NCI-H2196 (cell line): ENCODE measurements at regions not wholly inside any gene's neighbourhood (a gene's known extent, or its start where the extent isn't known, plus 50 kb on each side); places are given as distances from the start of the nearest gene placed in this dataset.

Source experiments
- DNase-seq: peaks from one replicate; lab custom pipeline; 2025; ENCODE audit not compliant: unreplicated experiment; lab: John Stamatoyannopoulos, UW

DNA sequence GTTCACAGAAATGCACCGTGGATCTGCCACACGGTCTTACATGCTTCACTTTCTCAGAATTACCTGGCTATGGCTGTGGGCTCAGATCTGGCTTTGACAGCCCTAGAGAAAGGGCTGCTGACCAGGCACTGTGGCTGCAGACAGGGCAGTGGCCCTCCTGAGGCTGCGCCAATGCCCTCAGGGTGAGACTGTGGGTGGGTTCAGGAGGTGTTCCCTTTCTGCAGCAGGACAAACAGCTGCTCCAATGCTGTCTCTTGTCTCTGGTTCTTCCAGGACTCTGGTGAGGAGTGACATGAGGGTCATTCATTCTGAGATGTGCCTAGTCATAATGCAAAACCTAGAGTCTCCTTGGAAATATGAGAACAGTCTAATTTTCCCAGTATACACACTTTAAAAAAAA lies 90.5 kb upstream of the SMIM21 start:
- no peak for DNase-seq

DNA sequence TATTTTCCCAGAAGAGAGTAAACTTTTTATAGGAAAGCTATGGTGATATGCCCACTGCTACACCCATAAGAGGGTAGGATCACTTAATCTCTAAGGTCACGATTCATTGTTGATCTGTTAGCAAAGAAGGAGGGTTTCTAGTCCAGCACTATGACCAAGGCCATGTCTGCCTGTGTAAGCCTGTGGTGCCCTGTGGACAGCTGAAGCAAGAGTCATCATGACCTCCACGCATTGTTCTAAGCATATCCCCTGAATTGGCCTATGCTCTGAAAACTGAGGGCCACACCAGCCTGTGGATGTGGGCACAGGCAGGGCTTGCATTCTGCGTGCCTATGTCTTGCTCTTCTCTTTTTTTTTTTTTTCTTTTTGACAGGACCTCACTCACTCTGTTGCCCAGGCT lies 89.8 kb upstream of the SMIM21 start:
- DNase-seq: no peak

DNA sequence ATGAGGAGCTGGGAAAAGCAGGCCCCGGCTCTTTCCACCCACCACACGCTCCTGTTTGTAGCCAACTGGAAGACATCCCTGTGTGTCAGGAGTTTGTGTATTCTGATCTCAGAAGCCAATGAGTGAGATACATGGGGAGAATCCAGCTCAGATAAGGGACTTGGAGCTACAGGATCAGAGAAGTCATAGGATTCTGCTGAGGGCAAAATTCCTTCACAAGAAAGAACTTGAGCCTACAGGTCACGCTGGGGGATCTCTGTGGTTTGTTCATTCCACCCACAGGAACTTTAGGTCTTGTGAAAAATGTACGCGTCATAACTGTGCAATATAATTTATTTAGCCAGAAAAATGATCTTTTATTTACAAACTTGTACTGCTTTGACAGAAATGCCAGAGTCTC lies 80.1 kb upstream of the SMIM21 start:
- DNase-seq: no peak

DNA sequence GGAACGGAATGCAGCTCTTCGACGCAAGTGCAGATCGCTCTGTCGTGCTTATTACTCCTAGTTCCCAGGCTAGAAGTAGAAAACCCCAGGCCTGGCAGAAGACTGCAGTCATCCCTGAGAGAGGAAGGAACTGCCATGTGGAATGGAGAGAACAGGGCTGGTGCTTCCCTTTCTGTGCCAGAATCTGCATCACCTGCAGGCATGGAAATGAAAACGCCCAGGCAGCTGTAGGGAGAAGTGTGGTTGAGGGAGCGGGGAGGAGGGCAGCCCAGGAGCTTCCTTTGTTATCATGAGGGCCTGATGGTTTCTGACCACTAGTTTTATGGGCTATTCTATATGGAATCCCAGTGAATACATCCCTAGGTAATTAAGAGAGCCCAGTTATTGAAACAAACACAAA lies 79.4 kb upstream of the SMIM21 start:
- no peak for DNase-seq

DNA sequence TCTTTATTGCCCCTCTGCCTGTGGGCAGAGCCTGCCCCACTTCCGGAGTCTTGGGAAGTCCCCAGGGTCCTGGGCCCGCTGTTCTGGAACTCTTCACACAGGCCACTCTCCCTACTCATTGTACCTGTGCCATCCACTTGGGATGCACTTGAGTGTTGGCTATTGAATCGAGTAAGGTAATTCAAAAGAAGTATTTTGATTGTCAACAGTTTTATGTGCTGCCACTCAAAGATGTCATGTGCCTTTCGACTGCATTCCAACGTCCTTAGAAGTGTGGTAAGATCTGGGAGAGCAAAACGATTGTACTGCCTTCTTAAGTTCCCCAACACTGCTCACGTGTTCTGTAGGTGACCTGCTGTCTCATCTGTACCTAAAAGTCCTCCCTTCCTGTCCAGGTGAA lies 77.0 kb upstream of the SMIM21 start:
- DNase-seq: no peak

DNA sequence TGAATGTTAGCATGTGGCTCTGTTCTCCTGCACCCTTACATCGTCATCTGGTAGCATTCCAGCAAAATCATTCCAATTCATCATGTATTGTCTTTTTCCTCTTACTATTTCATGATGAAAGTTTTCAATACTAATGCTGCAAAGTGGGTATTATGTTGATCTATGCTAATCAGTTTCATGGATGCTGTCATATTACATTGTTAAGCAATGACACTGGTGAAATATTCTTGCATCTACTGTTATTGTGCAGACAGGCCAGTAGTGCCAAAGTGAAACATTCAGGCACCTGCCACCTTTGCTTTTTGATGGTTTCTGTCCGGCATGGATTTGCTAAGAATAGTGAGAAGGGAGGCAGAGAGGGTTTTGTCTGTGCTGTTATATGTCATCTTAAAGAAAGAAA lies 76.1 kb upstream of the SMIM21 start:
- no peak for DNase-seq

DNA sequence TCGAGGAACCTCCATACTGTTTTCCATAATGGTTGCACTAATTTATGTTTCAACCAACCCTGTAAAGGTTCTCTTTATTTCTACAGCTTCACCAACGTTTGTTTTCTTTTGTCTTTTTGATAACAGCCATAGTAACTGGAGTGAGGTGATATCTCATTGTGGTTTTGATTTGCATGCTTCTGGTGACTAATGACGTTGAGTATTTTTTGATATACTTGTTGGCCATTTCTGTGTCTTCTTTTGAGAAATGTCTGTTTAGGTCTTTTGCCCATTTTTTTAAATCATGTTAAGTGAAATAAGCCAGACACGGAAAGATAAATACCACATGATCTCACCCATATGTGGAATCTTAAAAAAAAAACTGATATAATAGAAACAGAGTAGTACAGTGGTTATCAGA lies 74.8 kb upstream of the SMIM21 start:
- DNase-seq: no peak

DNA sequence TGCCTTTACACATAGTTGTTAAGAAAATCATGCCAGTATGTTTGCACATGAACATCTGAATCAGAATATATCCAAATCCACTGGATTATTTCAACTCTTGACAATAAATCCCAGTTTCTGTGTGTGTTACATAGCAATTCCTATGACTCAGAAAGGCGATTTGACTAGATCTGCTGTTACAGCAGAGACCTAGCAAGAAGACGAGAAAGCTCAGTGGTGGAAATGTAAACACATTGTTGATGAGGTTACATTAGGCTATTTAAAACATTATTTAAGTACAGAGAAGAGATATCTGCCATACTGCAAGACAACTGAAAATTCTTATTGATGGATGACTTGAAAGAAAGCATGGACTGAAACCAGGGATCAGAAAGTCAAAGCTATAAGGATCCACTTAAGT lies 73.0 kb upstream of the SMIM21 start:
- DNase-seq: no peak

DNA sequence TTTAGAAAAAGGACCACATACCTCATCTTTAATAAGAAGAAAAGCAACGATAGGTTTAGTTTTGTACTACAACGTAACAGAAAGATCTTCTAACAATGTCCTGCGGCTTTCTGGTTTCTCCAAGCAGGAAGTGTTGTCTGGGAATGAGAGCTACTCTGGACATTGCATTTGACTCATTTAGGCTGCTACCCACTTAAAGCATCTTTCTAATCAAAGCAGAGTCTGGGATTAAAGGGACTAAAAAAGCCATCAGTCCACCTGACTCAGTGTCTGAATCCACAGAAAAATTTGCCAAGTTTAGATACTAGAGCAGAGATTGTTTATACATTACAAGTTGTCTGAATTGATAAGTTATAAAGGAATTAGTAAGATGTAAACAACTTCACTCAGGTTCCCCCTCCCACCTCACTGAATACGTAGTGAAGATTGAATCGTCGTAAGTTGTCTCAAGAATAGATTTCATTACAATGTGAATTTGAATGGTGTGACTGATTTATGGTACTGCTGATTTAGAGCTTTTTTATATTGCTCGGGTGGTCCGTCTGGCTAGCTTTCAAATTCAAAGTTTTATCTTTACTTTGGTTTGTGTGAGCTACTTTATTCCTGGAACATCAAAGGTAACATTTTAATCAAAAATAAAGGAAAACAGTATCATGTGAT lies 70.2 kb upstream of the SMIM21 start:
- DNase-seq: no peak

DNA sequence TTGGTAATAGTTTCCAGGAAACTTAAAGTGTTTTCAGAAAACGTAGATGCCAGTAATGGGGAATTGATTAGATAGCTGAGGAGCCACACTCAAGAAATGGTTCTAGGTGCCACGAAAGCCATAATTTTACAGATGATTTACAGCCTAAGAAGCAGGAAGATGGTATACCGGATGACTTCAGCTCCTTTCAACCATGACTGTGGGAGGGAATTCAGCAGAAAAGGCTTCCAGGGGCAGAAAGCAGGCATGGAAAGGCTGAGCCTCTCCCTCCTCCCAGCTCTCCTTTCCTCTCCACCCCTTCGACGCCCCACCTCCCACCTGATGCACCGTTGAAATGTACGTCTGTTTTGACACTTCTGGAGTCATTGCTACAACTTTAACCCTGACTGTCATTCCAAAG lies 68.6 kb upstream of the SMIM21 start:
- no peak for DNase-seq

DNA sequence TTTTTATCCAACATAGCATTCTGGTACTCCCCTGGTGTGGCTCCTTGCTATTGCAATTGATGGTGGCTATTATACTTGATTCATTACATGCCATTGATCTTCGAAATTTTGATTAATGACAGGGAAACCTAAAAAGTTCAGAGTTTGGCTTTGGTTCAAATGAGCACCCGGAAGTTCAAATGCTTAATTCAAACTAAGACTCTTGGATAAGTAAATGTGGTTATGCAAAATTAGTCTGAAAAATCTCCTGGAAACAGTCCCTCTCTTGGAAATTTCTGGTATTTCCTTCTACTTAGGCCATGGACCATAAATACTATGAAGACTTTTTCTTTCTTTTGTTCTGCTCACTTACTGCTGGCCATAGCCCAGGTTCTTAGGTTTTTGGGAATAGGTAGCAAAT lies 65.3 kb upstream of the SMIM21 start:
- DNase-seq: no peak

DNA sequence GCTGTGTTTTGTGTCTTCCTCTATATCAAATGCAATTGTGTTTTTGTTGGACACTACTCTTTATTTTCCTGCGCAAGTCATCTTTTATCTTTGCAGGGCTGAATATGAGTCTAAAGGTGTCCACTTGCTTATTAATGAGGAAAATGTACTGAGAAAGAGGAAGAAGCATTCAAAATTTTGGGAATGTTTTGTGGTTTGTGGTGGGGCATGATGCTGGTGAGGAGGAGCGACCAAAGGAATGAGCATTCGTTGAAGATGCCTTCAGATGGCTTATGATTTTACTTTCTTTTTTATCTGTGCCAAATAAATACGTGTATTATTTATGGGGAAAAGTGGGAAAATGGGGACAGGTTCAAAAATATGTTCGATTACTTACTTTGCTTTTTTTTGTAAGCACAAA lies 63.9 kb upstream of the SMIM21 start:
- no peak for DNase-seq

DNA sequence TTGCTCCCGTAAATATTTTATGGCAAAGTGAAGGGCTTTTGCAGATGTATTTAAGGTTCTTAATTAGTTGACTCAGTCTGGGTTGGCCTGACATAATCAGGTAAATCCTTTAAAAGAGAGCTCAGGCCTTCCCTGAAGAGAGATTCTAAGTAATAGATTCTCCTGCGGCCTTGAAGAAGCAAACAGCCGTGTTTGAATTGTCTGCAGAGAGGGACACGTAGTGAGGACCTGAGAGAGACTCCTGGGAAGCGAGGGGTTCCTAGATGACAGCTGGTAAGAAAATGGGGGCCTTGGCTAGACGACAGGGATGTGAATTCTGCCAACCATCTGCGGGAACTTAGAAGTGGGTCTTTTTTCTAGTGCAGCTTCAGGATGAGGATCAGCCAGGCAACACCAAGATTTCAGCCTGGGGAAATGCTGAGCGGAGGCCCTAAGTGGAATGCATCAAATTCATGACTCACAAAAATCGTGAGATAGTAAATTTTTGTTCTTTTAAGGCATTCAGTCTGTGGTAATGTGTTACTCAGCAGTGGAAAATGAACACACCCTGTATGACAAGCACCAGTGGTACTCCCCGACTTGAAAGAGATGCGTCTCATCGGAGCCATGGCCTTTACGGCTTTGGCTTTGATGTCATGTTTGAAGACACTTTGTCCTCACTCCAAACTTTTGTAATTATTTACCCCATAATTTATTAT lies 62.1 kb upstream of the SMIM21 start:
- DNase-seq: no peak

DNA sequence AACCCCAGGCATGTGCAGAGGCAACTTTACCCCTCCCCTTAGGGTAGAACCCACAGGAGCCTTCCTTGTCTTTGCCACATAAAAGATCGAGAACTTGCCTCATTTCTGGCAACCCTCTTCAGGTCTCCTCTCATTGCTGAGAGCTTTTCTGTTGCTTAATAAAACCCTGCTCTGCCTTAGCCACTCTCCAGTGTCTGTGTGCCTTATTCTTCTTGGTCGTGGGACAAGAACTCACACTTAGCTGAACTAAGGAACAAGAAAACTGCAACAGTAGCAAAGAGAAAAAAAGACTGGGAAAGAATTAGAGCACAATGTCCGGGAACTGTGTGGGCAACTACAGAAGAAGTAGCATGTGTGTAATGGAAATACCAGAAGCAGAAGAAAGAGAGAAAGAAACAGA lies 56.2 kb upstream of the SMIM21 start:
- no peak for DNase-seq

DNA sequence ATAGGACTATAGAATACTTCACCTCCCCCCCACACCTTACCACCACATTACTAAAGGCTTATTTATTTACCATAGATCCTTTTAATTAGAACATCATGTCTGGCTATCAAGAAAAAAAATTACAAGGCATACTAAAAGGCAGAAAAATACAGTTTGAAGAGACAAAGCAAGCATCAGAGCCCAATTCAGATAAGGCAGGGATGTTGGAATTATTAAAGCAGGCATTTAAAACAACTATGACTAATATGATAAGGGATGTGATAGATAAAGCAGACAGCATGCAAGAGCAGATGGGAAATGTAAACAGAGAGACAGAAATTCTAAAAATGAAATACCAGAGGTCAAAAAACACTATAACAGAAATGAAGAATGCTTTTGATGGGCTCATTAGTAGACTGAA lies 55.4 kb upstream of the SMIM21 start:
- DNase-seq: no peak

DNA sequence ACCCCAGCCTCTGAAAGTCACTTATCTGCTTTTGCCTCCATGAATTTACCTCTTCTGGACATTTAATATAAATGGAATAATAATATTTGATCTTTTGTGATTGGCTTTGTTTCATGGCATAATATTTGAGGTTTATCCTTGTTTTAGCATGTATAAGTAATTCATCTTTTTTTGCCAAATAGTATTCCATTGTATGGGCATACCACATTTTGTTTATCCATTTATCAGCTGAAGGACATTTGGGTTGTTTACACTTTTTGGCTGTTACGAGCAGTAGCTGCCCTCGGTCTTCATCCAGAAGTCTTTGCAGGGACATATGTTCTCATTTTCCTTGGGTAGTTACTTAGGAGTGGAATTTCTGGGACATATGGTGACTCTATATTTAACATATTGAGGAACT lies 53.0 kb upstream of the SMIM21 start:
- DNase-seq: no peak

DNA sequence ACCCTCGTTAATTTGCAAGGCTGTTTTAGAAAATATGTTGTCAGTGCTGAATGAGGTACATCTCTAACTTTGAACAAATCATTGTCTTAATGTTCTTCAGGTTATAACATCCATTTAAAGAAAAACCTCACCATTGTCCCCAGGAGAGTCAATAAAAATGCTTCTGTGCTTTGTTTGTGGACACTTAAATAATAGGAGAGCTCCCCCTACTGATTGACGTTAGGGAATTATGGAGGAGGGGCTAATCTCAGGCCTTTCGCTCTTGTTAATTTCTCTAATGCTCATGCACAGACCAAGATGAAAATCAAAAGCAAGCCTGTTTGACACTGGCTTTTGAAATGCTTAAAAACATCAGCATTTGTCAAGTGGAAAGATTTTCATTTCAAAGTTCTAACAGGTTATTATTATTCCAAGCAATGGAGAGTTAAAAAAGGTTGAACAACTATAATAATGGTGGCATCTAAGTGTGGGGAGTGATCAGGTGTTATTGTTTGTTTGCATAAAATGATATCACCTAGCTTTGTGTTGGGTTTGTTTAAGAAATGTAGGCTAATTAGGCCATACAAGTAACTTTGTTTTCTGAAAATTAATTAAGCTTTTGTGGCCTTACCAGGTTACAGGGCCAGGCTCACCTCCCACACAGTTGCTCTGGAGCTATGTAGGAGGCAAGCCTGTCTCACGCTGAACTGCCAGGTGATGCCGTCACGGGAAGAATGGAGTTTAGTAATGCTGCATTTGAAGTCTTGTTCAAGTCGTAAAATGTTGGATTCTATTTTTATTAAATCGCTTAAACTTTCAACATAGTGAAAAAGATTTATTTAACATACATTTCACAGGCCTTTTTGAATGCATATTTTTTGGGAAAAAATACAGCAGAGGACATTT lies 51.7 kb upstream of the SMIM21 start:
- peak; percentile 29 for DNase-seq

DNA sequence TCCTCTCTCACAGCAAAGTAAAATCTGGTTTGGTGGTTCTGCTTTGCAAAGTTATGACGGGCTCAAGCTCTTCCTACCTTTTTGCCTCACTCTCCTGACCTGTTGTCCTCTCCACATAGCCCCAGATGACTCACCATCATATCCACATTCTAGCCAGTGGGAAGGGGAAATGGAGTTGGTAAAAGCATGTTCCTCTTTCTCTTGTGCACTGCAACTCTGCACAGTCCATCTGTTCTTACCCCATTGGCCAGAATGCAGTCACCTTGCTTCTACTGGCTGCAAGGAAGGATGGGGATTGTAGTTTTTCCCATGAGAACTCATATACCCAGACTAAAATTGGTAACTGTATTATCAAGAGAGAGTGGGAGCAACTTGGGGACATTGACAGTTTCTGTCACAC lies 50.4 kb upstream of the SMIM21 start:
- no peak for DNase-seq
